Superior temporal gyrus (tissue), 1 donor: ENCODE measurements at regions not wholly inside any gene's neighbourhood (a gene's known extent, or its start where the extent isn't known, plus 50 kb on each side); places are given as distances from the start of the nearest gene placed in this dataset.
"Not testable (repeated sequence)": the region's sequence is repeated elsewhere in the genome, so short reads cannot be mapped to it uniquely, and the experiment has no call there.

ENCODE experiments used
- DNase-seq: peaks from one replicate; pipeline ENCODE4 v3.0.0-alpha.2; 2016; ENCODE audit errors: extremely low spot score

DNA sequence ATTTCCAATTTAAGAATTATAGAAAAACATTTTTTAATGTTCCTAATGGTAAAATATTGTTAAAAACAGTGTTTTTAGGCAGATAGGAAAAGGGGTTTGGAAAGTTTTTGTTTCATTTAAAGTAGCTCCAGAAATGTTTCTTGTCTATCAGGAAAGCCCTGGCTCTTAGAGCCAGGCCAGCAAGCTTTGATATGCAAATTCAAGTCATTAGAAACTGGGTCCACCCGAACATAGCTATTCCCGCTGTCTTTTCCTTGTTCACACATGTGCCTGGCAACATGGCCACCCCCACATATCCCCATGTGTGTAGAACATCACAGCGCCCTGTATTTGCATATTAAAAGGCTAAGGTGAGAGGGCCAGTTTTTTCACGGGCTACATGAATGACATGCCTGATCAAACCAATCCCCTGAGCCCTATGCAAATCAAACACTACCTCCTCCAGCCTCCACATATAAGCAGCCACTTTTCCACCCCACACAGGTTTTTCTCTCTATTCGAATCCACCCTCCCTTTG, 925.3 kb upstream of the CDH10 start:
- DNase-seq = no peak

DNA sequence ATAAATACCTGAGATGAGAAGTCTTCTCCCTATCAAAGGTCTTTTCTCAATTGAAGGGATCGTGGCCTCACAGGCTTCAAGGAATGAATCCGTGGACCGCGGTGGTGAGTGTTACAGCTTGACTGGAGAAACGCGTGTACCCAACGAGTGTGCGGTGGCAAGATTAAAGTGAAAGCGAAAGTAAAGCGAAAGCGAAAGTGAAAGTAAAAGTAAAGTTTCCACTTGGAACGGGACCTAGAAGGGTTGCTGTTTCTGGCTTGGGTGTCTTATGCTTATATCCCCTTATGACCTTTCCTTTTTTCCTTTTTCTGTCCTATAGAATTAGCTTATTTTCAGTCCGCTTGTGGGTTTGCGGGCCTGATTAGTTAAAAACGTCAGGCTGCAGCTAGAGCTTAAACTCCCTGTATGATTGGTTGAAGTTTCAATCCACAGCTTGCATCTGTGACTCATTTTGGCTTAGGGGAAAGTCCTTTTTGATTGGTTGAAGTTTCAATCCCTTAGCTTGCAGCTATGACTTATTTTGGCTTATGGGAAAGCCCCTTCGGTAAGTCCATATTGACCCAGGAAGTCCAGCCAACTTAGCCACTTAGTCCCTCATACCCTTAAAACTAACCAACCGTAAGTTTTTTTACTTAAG, 924.3 kb upstream of the CDH10 start:
- no peak for DNase-seq

DNA sequence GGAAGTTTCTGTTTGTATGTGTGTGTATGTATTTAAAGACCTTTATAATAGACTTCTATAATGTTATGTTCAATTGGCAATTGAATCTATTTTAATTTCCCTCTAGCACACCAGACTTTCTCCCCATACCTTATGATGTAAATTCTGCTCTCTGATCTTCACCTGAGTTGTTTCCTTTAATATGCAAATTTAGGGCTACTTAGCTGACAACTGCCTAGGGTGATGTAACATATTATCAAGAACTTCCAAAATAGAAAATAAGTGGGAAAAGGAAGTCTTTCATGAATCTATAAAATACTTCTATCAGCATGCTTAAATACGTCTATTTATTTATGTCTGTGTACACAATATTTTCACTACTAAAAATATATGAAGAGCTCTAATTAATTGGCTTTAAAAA, 923.5 kb upstream of the CDH10 start:
- no peak for DNase-seq

DNA sequence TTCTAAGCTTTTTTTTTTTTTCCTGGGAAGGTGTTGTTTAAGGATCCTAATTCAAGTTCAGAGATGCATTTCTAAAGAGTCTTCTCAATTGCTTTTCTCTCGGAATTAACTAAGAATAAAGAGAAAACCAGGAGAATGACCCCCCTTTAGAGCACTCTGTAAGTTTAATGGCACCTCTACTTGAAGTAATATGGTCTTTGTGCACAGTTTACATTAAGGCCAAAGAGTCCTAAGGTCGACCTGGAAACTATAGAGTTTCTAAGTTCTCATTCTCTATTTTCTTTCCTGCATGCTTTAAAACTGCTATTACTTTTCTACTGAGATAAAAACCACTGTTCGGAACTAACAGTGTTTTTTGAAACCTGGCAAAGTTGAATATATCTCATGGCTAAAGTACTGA, 923.1 kb upstream of the CDH10 start:
- DNase-seq = no peak

DNA sequence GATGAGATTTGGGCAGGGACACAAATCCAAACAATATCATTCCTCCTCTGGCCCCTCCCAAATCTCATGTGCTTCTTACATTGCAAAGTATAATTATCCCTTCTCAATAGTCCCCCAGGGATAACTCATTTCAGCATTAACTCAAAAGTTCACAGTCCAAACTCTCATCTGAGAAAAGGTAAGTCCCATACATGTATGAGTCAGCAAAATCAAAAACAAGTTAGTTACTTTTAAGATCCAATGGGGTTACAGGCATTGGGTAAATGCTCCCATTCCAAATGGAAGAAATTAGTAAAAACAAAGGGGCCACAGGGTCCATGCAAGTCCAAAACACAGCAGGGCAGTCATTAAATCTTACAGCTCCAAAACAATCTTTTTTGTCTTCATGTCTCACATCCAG, 917.9 kb upstream of the CDH10 start:
- DNase-seq = no peak

DNA sequence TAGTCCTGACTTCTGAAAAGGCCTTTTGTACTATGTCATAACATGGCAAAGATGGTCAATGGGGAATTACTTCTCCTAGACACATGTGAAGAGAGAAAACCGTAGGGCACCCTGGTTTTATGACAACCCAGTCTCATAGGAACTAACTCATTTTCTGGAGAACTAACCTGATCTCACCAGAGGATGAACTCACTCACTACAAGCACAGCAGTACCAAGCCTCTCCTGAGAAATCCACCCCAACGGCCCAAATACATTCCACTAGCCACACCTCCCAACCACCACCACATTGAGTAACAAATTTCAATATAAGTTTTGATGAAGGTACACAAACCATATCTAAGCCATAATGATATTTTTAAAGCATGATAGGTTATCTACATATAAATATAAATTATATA, 909.3 kb upstream of the CDH10 start:
- no peak for DNase-seq

DNA sequence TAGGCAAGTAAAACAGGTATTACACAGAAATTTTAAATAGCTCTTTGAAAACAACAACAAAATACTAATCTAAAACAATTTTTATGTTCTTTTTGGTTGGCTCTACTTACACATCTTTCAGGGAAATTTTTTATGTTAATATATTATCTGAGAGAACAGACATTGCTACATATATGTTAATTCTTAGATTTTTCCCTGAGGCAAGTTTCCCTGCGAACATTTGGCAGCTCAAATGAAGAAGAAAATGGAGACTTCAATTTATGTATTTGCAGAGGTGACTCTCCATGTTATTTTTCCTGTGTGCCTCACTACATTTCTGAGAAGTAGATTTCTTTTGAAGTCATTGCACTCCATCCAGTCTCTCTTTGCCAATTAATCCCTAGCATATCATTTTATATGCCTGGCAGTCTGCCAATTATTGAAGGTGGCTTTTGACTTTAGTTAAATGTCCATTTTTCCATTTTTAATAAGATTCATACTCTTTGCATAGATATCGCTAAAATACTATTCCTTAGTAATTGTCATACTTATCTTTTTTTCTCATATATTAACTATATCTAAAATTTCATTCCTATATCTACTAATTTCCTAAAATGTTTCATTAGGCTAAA, 908.2 kb upstream of the CDH10 start:
- no peak for DNase-seq

DNA sequence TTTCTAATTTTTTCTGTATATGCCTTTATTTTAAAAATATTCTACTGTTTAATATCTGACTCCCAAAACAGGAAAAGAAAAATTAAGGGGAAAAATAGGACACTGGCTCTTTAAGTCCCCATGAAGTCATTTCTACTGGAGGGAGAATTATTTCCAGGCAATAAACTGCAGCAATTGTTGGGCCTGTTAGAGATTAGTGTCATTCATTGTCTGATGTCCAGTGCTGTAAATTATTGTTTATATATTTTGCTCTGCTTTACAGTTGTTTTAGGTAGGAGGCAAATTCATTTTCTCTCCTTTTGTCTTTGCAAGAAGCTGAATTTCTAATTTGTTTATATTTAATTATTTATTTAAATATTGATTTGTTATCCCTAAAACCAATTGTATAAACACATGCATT, 906.0 kb upstream of the CDH10 start:
- no peak for DNase-seq

DNA sequence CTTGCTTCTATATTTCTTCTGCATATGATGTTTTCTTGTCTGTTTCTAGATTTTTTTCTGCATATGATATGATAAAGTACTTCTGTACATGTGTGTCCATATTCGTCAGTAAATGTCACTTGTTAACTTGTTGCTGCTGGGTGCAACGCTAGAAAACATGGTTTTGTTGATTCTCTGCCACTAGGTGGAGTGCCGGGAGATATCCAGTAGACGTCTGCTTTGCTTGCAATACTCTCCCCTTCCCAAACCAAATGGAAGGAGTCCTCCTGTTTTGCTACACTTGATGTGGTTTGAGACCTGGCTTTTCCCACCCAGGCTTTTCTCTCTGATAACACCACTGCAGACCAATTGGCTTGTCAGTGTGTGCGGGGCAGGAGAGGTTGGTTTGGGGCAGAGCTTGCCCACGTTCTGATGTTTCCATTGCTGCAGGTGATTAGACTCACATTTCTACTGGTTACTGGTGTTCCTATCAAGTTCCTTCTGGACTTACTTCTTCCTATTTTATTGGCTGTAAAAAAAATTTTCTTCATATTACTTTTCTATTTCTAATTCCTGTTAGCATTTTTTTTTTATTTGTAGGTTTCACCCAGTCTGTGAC, 900.0 kb upstream of the CDH10 start:
- DNase-seq = peak; percentile 36

DNA sequence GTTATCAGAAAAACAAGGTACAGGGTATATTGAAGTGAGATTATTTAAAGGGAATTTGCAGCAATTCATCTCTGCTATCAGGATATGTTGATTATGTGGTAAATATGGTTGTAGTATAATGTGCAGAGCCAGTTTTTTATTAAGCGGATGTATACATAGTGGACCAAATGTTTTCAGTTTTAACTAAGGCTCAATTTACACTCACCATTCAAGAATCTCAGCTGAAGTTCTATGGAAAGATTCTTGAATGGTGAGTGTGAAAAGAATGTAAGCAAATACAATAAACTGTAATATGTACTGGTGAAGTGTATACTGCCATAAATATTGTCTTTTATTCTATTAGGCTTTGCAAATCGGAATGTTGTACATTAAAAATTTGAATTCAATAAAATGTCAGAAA, 895.9 kb upstream of the CDH10 start:
- DNase-seq = no peak

DNA sequence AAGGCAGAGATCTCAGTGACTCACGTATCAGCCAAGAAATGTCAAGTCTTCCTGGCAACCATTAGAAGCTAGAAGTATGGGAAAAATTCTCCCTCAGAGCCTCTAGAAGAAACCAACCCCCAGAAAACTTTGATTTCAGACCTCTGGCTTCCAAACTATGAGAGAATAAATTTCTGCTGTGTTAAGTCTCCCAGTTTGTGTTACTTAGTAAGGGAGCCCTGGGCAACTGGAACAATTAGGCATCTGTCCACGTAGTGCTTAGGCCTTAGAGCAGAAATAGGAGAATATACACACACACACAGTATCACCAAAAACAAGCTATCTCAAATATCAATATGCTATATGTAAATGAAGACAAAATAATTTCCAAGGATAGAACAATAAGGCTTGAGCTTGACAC, 894.8 kb upstream of the CDH10 start:
- DNase-seq = no peak

DNA sequence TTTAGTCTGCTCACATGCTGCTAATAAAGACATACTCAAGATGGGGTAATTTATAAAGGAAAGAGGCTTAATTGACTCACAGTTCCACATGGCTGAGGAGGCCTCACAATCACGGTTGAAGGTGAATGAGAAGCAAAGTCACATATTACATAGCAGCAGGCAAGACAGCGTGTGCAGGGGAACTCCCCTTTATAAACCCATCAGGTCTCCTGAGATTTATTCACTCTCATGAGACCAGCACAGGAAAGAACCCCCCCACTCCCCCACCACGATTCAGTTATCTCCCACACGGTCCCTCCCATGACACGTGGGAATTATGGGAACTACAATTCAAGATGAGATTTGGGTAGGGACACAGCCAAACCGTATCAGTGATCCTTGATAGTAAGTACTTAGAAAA, 891.7 kb upstream of the CDH10 start:
- not testable (repeated sequence) for DNase-seq

DNA sequence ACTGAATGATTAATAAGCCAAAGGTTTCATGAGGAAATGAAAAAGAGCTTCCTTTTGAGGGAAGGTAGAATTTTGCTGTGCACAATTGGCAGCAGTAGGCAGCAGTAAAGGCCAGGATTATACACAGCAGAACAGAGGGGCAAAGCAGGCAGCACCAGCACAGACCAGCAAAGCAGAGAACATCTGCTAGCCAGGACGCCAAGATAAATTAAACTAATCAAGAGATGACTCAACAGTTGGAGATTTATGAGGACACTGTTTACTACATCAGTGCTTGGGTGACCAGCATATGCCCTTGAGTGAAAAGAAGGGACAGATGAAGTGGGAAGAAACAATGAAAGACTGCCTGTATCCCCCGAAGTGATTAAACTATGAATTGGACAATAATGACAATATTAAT, 871.4 kb upstream of the CDH10 start:
- DNase-seq = no peak

DNA sequence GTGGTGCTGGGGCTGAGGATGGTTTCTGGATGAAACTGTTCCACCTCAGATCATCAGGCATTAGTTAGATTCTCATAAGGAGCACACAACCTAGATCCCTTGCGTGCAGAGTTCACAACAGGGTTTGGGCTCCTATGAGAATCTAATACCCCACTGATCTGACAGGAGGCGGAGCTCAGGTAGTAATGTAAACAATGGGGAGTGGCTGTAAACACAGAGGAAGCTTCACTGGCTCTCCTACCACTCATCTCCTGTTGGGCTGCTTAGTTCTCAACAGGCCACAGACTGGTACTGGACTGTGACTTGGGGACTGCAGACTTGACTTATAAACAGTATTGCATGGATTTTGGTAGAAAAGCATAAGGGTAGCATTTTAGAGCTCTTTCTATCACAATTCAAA, 870.7 kb upstream of the CDH10 start:
- DNase-seq = no peak

DNA sequence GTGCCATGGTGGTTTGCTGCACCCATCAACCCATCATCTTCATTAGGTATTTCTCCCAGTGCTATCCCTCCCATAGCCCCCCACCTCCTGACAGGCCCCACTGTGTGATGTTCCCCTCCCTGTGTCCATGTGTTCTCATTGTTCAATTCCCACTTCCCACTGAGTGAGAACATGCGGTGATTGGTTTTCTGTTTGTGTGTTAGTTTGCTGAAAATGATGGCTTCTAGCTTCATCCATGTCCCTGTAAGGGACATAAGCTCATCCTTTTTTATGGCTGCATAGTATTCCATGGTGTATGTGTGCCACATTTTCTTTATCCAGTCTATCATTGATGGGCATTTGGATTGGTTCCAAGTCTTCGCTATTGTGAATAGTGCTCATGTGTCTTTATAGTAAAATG, 865.9 kb upstream of the CDH10 start:
- not testable (repeated sequence) for DNase-seq

DNA sequence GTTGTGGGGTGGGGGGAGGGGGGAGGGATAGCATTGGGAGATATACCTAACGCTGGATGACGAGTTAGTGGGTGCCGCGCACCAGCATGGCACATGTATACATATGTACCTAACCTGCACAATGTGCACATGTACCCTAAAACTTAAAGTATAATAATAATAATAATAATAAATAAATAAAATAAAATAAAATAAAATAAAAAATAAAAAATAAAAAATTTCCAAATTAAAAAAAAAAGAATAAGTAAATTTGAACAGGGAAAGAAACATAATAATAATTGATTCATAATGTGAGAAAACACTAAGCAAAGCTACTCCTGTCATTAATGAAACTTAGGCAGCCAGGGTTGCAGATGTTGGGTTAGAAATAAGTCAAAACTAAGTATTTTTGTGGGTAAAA, 863.2 kb upstream of the CDH10 start:
- not testable (repeated sequence) for DNase-seq

DNA sequence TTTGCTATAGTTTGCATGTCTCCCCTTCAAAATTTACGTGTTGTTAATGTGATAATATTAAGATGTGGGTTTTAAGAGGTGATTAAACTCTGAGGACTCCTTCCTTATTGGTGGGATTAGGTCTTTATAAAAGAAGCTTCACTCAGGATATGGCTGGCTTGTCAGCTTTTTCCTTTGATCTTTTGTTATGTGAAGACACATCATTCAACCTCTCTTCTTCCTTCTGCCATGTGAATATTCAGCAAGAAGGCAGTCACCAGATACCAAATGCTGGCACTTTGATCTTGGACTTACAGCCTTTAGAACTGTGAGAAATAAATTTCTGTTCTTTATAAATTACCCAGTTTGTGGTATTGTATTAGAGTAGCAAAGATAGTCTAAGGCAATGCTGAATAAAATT, 855.9 kb upstream of the CDH10 start:
- no peak for DNase-seq

DNA sequence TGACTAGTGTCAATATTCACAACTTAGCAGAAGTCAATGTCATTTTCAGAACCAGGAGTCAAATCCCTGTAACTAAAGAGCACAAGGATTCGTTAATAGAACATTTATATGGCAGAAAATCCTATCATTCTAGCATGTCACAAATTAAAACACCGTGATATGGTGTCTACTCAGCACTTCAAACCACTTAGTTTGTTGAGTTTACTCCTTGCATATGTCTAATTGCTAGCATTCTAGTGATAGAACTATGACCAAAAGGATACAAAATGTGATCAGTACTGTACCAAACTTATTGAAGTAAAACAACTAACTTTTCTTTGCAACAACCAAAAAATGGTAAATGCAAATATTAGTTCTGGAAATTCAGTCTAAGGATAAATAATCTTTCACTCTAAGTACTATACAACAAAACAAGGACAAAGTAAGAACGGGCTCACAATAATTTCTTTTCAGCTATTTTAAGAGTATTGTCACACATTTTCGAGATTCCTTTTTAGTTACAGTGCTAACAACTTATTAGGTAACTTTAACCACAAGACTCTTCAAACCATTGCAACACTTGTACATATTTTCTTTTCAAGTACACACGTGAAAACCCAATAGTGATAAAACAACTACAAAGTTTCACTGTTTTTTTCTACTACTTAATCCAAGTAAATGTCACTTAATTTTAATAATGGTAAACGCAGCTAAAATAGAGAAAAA, 845.2 kb upstream of the CDH10 start:
- no peak for DNase-seq

DNA sequence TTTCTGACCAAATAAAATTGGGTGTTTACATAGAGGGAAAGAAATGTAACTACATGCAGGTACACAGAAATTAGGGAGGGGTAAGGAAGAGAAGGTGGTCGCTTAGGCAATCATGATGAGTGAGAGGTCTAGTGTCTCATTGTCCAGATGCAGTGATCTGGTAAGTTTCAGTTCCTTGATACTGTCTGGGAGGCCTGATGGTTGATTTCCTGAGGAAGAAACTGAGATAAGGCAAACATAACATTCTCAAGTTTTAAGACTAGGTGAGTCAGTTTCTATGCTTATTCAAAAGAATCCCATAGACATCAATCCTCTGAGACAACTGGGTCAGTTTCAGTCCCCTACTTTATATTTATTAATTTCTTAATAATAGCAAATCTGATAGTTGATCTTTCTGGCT, 843.3 kb upstream of the CDH10 start:
- no peak for DNase-seq

DNA sequence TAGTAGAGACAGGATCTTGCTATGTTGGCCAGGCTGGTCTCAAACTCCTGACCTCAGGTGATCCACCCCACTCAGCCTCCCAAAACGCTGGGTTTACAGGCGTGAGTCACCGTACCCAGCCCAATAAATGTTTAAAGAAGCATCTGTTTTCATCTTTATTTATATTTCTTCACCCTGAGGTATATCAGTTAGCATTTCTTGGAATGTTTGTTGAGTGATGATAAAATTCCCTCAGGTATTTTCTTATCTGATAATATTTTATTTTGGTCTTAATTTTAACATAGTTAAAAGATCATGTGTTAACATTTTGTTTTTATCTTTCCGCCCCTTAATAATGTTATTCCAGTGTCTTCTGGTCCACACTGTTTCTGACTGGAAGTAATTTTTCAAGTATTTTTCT, 839.6 kb upstream of the CDH10 start:
- no peak for DNase-seq

DNA sequence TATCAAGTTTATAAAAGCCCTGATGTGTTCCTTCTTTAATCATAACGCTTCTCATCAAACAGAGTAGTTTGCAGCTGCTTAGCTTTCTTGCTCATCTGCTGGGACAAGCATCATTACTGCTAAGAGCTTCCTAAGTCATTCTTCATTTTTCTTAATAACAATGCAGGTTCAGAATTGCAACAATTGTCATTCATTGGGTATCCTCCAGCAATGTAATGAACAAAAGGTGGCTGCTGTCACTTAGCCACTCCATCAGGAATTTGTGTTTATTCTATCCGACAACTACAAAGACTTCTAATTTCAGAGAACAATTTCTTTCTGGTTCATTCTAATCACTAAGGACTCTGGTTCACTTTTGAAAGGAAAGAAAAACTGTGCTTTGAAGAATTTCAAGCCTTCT, 836.7 kb upstream of the CDH10 start:
- DNase-seq = no peak

DNA sequence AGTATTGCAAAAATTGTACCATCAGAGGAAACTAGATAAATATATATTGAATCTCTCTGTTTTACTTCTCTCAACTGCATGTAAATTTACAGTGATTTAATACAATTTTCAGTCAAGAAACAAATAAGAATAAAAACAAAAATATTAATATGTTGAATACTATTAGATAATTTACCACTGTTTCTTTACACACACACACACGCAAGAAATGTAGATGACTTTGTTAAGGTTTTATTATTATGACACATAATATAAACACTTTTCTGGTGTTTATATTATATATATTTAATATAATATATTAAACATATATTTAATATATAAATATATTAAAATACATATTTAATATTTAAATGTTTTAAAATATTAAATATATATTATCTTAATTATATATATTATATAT, 814.3 kb upstream of the CDH10 start:
- no peak for DNase-seq

DNA sequence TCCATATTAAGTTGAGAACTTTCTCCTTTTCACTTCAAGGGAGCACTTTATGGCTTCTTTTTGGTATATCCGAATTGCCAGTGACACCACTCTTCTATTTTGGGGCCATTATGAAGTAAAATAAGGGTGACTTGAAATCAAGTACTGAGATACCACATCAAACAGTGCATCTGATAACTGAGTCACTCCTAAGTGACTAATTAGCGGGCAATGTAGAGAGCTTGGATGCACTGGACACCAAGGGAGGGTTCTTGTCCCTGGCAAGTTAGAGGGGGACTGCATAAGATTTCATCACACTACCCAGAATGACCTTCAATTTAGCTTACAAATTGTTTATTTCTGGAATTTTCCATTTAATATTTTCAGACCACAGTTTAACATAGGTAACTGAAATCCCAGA, 813.9 kb upstream of the CDH10 start:
- DNase-seq = no peak
